ENCODE measurements at regions not wholly inside any gene's neighbourhood (a gene's known extent, or its start where the extent isn't known, plus 50 kb on each side); places are given as distances from the start of the nearest gene placed in this dataset.

DNA sequence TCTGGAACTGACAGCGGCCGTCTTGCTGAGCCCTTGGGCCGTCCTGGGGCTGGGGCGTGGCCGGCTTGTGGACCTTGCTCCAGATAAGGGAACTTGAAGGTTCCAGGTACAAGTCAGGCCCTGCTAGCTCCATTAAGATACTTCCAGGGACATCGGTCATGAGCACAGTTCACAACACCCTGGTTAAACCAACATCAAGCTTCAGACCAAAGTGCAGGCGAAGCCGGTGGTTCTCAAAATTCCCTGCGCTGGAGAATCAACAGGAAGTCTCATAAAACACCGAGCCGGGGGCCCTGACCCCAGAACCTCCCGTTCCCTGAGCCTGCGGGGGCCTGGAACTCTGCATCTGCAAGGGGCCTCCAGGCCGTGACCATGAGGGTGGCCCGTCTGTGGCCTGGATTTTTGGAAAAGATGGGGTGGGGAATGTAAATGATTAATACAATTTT, 1043.8 kb downstream of the BRD1 start:
- H3K27me3 ChIP-seq (ENCODE audit: insufficient read depth, low read length, poor library complexity, severe bottlenecking) = no peaks in the 10 kb centered on the region

DNA sequence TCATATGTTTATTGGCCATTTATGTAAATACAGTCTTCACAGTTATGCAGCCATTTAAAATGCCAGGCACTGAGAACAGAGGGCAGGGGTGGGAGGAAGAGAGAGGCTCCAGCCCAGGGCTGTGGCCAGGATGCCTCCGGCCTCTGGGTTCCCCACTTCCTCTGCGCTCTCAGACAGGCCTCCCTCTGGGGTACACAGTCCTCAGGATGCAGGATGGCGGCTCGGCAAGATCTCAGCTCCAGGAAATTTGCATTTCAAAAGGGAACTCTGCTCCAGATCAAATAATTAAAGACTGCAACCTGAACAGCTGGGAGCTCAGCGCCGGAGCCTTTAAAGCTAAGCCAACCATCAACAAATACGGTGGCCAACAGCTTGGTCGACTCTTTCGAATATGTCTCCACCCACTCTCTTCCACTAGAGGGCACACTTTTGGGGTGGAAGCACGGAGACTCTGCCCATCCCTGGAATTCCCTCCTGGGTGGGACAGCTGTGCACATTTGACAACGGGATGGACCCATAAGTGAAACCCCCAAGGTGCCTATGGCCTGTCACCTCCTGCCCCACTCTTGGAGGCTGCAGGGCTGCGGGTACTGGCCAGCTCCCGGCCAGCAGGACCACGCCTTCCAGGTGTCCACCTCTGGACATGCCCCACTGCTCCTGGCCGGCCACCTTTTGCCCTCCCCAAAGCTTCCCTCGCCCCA, 1044.7 kb downstream of the BRD1 start:
- no peaks in the 10 kb centered on the region for H3K4me1 ChIP-seq (ENCODE audit: insufficient read depth, low read length, poor library complexity, severe bottlenecking)
- no peak overlapping the region for H2AFZ ChIP-seq (ENCODE audit: low read length)
- peaks cover 22% of the 10 kb centered on the region; the same call in 1 of the 2 replicates for H3K9me3 ChIP-seq (ENCODE audit: insufficient read depth, low read depth, low read length)
- no peak overlapping the region for H3K9ac ChIP-seq (ENCODE audit: low read depth, low read length, poor library complexity, severe bottlenecking)
- H4K20me1 ChIP-seq (ENCODE audit: insufficient read depth, low read length, poor library complexity, severe bottlenecking) = no peaks in the 10 kb centered on the region
- H3K9me2 ChIP-seq (replicated peaks; ENCODE audit: low read depth, low read length) = no peaks in the 10 kb centered on the region
- TF ChIP-seq EZH2phosphoT487 (IDR thresholded peaks at IDR 0.05; ENCODE audit: borderline replicate concordance) = no peak
- TF ChIP-seq, protein P1, sequence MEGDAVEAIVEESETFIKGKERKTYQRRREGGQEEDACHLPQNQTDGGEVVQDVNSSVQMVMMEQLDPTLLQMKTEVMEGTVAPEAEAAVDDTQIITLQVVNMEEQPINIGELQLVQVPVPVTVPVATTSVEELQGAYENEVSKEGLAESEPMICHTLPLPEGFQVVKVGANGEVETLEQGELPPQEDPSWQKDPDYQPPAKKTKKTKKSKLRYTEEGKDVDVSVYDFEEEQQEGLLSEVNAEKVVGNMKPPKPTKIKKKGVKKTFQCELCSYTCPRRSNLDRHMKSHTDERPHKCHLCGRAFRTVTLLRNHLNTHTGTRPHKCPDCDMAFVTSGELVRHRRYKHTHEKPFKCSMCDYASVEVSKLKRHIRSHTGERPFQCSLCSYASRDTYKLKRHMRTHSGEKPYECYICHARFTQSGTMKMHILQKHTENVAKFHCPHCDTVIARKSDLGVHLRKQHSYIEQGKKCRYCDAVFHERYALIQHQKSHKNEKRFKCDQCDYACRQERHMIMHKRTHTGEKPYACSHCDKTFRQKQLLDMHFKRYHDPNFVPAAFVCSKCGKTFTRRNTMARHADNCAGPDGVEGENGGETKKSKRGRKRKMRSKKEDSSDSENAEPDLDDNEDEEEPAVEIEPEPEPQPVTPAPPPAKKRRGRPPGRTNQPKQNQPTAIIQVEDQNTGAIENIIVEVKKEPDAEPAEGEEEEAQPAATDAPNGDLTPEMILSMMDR (conservative IDR thresholded peaks at IDR 0.05; ENCODE audit: low read length) = peak; percentile 33; the same call in 1 of the 2 replicates
- no peaks in the 10 kb centered on the region for H3K36me3 ChIP-seq (ENCODE audit: insufficient read depth, low read length)
- no peaks in the 10 kb centered on the region for H3K27me3 ChIP-seq (ENCODE audit: insufficient read depth, low read length, poor library complexity, severe bottlenecking)
- no peaks in the 10 kb centered on the region for H3F3A ChIP-seq (ENCODE audit: low read depth)
- H3K4me3 ChIP-seq (ENCODE audit: low read length, poor library complexity, severe bottlenecking) = no peak overlapping the region
- no peak overlapping the region for H3K4me2 ChIP-seq (ENCODE audit: low read depth, low read length, poor library complexity, severe bottlenecking)
- H3K79me2 ChIP-seq (ENCODE audit: insufficient read depth, low read length) = no peaks in the 10 kb centered on the region

More for the DNA sequence above, 1043.8 kb downstream of the BRD1 start:
- Histone ChIP-seq H3K9me3 (ENCODE audit: insufficient read depth, low read depth, low read length) (peaks cover 22% of the 10 kb centered on the region; the same call in 1 of the 2 replicates), H3K9ac (ENCODE audit: low read depth, low read length, poor library complexity, severe bottlenecking) (no peak overlapping the region), H2AFZ (ENCODE audit: low read length) (no peak overlapping the region), H3K4me3 (ENCODE audit: low read length, poor library complexity, severe bottlenecking) (no peak overlapping the region), H3K79me2 (ENCODE audit: insufficient read depth, low read length) (no peaks in the 10 kb centered on the region), H3K9me2 (replicated peaks; ENCODE audit: low read depth, low read length) (no peaks in the 10 kb centered on the region), H4K20me1 (ENCODE audit: insufficient read depth, low read length, poor library complexity, severe bottlenecking) (no peaks in the 10 kb centered on the region), H3K36me3 (ENCODE audit: insufficient read depth, low read length) (no peaks in the 10 kb centered on the region), H3K4me1 (ENCODE audit: insufficient read depth, low read length, poor library complexity, severe bottlenecking) (no peaks in the 10 kb centered on the region), H3K4me2 (ENCODE audit: low read depth, low read length, poor library complexity, severe bottlenecking) (no peak overlapping the region), H3F3A (ENCODE audit: low read depth) (no peaks in the 10 kb centered on the region)
- TF ChIP-seq, protein P1 (conservative IDR thresholded peaks at IDR 0.05; ENCODE audit: low read length) = no peak
- no peak for TF ChIP-seq EZH2phosphoT487 (IDR thresholded peaks at IDR 0.05; ENCODE audit: borderline replicate concordance)

DNA sequence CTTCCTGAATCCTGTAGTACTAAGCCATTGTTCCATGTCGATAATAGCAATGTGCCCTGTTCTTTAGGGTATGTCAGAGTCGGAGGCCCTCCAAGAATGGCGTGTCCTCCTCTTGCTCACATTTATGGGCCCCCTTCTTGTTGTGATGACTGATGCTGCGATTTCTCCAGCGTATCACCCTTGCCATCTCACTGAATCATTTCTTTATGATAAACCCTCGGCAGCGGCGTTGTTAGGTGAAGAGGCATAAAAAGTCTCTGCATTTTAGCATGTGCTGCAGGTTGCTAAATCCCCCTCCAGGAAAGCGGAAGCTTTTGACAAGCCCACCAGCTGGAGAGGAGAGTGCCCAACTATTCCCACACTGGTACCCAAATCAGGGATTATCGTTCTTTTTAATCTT, 1045.3 kb downstream of the BRD1 start:
- Histone ChIP-seq H3K9me3 (ENCODE audit: insufficient read depth, low read depth, low read length) (peaks cover 27% of the 10 kb centered on the region; the same call in 1 of the 2 replicates), H3F3A (ENCODE audit: low read depth) (no peaks in the 10 kb centered on the region), H3K4me1 (ENCODE audit: insufficient read depth, low read length, poor library complexity, severe bottlenecking) (no peaks in the 10 kb centered on the region), H3K36me3 (ENCODE audit: insufficient read depth, low read length) (no peaks in the 10 kb centered on the region), H3K9ac (ENCODE audit: low read depth, low read length, poor library complexity, severe bottlenecking) (no peak overlapping the region), H3K4me3 (ENCODE audit: low read length, poor library complexity, severe bottlenecking) (no peak overlapping the region), H3K4me2 (ENCODE audit: low read depth, low read length, poor library complexity, severe bottlenecking) (no peak overlapping the region), H3K9me2 (replicated peaks; ENCODE audit: low read depth, low read length) (no peaks in the 10 kb centered on the region), H4K20me1 (ENCODE audit: insufficient read depth, low read length, poor library complexity, severe bottlenecking) (no peaks in the 10 kb centered on the region), H3K79me2 (ENCODE audit: insufficient read depth, low read length) (no peaks in the 10 kb centered on the region), H3K27me3 (ENCODE audit: insufficient read depth, low read length, poor library complexity, severe bottlenecking) (no peaks in the 10 kb centered on the region), H2AFZ (ENCODE audit: low read length) (no peak overlapping the region)
- no peak for TF ChIP-seq EZH2phosphoT487 (IDR thresholded peaks at IDR 0.05; ENCODE audit: borderline replicate concordance)
- TF ChIP-seq, protein P1 (conservative IDR thresholded peaks at IDR 0.05; ENCODE audit: low read length) = no peak
